ENCODE measurements at regions not wholly inside any gene's neighbourhood (a gene's known extent, or its start where the extent isn't known, plus 50 kb on each side); places are given as distances from the start of the nearest gene placed in this dataset.

DNA sequence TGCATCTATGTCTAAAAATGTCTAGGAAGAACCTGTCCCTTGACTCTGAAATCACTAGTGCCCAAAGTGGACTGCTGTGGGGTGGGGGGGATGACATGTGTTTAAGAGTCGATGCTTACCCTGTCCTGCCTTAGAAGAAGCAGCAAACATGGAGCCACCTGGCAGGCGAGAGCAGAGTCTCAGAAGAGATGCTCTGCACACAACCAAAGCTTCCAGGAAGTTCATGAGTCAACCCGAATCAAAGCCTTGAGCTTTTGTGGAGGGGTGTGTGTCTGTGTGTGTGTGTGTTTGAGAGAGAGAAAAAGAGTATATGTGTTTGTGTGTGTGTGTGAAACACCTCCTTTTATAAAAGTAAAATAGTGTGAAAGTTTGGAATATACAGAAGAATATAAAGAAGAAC is 269.9 kb downstream of the ALDH8A1 start:
- FAIRE-seq (no peak), DNase-seq (no peak), ATAC-seq (no peak)
- Histone ChIP-seq H3K4me1 (peaks cover 3 to 8% (median 3%) of the 10 kb centered on the region in 3 donors), H3K27me3 (no peaks in the 10 kb centered on the region), H3K9me3 (no peaks in the 10 kb centered on the region), H3K27ac (no peak overlapping the region), H3K4me3 (no peak overlapping the region), H3K36me3 (no peaks in the 10 kb centered on the region)
- 89% methylated on average over 3 of the region's 3 CpGs for WGBS, 2 donors
- intact Hi-C loops (cut with DNase I): no loop called here
- TF ChIP-seq, protein P1, sequence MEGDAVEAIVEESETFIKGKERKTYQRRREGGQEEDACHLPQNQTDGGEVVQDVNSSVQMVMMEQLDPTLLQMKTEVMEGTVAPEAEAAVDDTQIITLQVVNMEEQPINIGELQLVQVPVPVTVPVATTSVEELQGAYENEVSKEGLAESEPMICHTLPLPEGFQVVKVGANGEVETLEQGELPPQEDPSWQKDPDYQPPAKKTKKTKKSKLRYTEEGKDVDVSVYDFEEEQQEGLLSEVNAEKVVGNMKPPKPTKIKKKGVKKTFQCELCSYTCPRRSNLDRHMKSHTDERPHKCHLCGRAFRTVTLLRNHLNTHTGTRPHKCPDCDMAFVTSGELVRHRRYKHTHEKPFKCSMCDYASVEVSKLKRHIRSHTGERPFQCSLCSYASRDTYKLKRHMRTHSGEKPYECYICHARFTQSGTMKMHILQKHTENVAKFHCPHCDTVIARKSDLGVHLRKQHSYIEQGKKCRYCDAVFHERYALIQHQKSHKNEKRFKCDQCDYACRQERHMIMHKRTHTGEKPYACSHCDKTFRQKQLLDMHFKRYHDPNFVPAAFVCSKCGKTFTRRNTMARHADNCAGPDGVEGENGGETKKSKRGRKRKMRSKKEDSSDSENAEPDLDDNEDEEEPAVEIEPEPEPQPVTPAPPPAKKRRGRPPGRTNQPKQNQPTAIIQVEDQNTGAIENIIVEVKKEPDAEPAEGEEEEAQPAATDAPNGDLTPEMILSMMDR (IDR thresholded peaks at IDR 0.05): no peak

DNA sequence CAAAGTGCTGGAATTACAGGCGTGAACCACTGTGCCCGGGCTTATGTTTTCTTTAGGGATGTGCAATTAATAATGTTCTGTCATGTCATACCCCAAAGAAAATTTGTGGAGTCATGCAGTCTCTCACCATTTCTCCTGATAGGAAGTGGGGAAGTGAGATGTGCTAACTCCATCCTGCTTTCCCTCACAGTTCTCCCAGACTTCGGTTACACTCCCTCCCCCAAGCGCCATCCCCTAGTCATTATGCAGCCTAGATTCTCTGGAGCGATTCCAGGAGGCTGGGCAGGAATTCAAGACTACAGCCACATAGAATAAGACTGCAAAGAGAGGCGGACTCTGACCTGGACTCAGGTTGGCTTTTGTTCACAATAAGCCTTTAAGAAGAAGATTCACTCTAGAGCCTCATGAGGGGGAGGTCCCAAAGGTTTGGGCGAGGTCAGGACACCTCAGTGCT is 271.4 kb downstream of the ALDH8A1 start:
- ATAC-seq: peak; percentile 56 to 73 (median 62)
- WGBS, 2 donors: 36 to 44% methylated on average over 7 of the region's 7 CpGs

DNA sequence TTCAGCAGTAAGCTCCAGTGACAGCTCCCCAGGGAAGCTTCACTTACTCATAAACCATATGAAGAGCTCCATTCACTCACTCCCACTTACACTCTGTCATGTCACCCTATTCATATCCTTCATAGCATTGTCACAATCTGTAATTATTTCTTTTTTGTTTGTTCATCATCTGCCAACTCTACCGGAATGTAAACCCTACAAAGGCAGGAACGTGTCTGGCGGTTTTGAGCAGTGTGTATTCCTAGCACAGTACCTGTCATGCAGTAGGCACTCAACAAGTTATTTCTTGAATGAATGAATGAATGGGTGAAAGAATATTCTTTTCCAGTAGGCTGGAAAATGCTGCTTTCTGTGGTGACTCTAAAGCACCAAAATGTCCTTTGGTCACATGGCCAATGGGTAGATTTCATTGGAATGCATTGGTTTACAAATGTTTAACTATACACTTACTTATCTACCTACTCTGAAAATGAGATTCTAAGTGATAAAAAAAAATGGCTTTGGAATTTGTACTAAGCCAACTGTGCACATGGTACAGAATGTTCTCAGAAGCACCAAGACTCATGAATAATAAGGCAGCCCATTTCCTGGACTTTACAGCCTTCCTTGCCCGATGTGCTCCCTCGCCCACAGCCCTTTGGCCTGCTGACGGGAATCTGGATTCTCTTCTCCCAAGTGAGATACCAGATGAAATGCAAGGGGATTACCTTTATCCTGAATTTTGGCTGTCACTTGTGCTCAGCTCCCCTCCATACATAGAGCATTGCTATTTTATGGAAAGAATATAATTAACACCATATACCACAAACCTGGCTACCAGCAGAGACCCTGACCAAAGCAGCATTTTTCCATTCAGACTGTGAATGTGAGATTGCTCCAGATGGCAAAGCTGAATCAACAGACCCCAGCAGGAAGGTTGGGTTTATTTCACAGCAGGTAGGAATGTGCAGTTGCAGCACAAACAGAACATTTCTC is 273.3 kb downstream of the ALDH8A1 start:
- Histone ChIP-seq H3K9me3 (no peaks in the 10 kb centered on the region), H3K27ac (peak overlapping the region in 1 of 4 donors; percentile 16), H3K4me3 (no peak overlapping the region), H3K27me3 (no peaks in the 10 kb centered on the region), H3K4me1 (peaks cover 3 to 8% (median 3%) of the 10 kb centered on the region in 3 donors), H3K36me3 (no peaks in the 10 kb centered on the region)
- ATAC-seq (peak in 2 of 4 donors; percentile 40 to 73), FAIRE-seq (no peak), DNase-seq (no peak)
- TF ChIP-seq, protein P1 (IDR thresholded peaks at IDR 0.05): no peak
- intact Hi-C loops (cut with DNase I): no loop called here
- 50 to 64% methylated on average over 6 of the region's 6 CpGs for WGBS, 2 donors

More for the DNA sequence above, 271.4 kb downstream of the ALDH8A1 start:
- peak in 4 of 6 donors; percentile 12 to 64 (median 52) for DNase-seq
- Histone ChIP-seq H3K9me3 (no peaks in the 10 kb centered on the region), H3K4me3 (no peak overlapping the region), H3K27ac (no peak overlapping the region), H3K4me1 (peaks cover 3 to 8% (median 3%) of the 10 kb centered on the region in 3 donors), H3K27me3 (no peaks in the 10 kb centered on the region), H3K36me3 (no peaks in the 10 kb centered on the region)
- no peak for FAIRE-seq
- TF ChIP-seq, protein P1 (IDR thresholded peaks at IDR 0.05): no peak
- intact Hi-C loops (cut with DNase I): no loop called here

GRCh38 chr6:134675110-134676054 is 274.5 kb downstream of the ALDH8A1 start:
- DNase-seq (no peak), FAIRE-seq (no peak), ATAC-seq (no peak)
- Histone ChIP-seq H3K27ac (no peak overlapping the region), H3K36me3 (no peaks in the 10 kb centered on the region), H3K4me3 (no peak overlapping the region), H3K9me3 (no peaks in the 10 kb centered on the region), H3K4me1 (peaks cover 3 to 8% (median 3%) of the 10 kb centered on the region in 3 donors), H3K27me3 (no peaks in the 10 kb centered on the region)
- 86 to 89% methylated on average over 11 of the region's 11 CpGs for WGBS, 2 donors
- intact Hi-C loops (cut with DNase I): no loop called here
- TF ChIP-seq, protein P1 (IDR thresholded peaks at IDR 0.05): no peak
